NK-92 (cell line): ENCODE measurements at regions not wholly inside any gene's neighbourhood (a gene's known extent, or its start where the extent isn't known, plus 50 kb on each side); places are given as distances from the start of the nearest gene placed in this dataset.
A peak's percentile ranks its signal among the peaks of the same experiment; 100 is the strongest.
"Not testable (repeated sequence)": the region's sequence is repeated elsewhere in the genome, so short reads cannot be mapped to it uniquely, and the experiment has no call there.

ENCODE experiments used
- DNase-seq: peaks from one replicate; lab custom pipeline; 2025; ENCODE audit not compliant: unreplicated experiment; lab: John Stamatoyannopoulos, UW

GRCh38 chrY:19644889-19645638, 99.5 kb downstream of the KDM5D start:
- no peak for DNase-seq

- no peak for DNase-seq
Observed at GRCh38 chrY:19637651-19638347, 106.7 kb downstream of the KDM5D start.

GRCh38 chrY:19628926-19629325, 115.6 kb downstream of the KDM5D start:
- DNase-seq, result no peak

GRCh38 chrY:19622392-19622791, 122.1 kb downstream of the KDM5D start:
- no peak for DNase-seq

- no peak for DNase-seq
Observed at GRCh38 chrY:19621756-19622155, 122.8 kb downstream of the KDM5D start.

- DNase-seq, result no peak
Observed at GRCh38 chrY:19601113-19601512, 143.4 kb downstream of the KDM5D start.

- DNase-seq, result no peak
Observed at GRCh38 chrY:19600711-19601110, 143.8 kb downstream of the KDM5D start.

GRCh38 chrY:19590235-19590634, 154.3 kb downstream of the KDM5D start:
- no peak for DNase-seq

- DNase-seq, result no peak
Observed at GRCh38 chrY:19589664-19590063, 154.9 kb downstream of the KDM5D start.

- no peak for DNase-seq
Observed at GRCh38 chrY:19587311-19587710, 157.2 kb downstream of the KDM5D start.

- not testable (repeated sequence) for DNase-seq
Observed at GRCh38 chrY:19580990-19581389, 163.5 kb downstream of the KDM5D start.

- no peak for DNase-seq
Observed at GRCh38 chrY:19578281-19578874, 166.1 kb downstream of the KDM5D start.

GRCh38 chrY:19577250-19577649, 167.3 kb downstream of the KDM5D start:
- no peak for DNase-seq

- no peak for DNase-seq
Observed at GRCh38 chrY:19574939-19575338, 169.6 kb downstream of the KDM5D start.

GRCh38 chrY:19573646-19574045, 170.9 kb downstream of the KDM5D start:
- no peak for DNase-seq

- DNase-seq, result no peak
Observed at GRCh38 chrY:19570999-19571398, 173.5 kb downstream of the KDM5D start.

GRCh38 chrY:19567943-19568342, 176.6 kb downstream of the KDM5D start:
- no peak for DNase-seq

- DNase-seq, result peak; percentile 18
Observed at GRCh38 chrY:19567051-19567921, 177.2 kb downstream of the KDM5D start.

GRCh38 chrY:19559161-19559560, 185.4 kb downstream of the KDM5D start:
- no peak for DNase-seq

GRCh38 chrY:19549671-19550466, 194.7 kb downstream of the KDM5D start:
- no peak for DNase-seq
